ENCODE measurements at regions not wholly inside any gene's neighbourhood (a gene's known extent, or its start where the extent isn't known, plus 50 kb on each side); places are given as distances from the start of the nearest gene placed in this dataset.

GRCh38 chr17:79338152-79338551 lies 263.5 kb downstream of the ENGASE start:
- no peak for DNase-seq

DNA sequence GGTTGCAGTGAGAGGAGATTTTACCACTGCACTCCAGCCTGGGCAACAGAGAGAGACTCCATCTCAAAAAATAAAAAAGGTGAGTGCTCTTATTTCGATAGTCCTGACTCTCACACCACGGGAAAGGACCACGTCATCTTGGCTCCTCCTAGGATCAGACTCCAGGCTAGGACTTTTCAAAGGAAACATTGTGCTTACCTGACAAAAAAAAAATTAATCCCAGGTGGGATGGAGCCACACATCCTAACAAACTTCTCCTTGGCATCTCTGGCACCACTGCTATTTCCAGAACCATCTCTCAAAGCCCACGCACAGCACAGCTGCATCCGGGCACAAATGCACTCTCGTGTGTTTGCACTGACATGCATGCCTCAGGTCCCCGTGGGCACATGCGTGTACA lies 262.4 kb downstream of the ENGASE start:
- DNase-seq = no peak

DNA sequence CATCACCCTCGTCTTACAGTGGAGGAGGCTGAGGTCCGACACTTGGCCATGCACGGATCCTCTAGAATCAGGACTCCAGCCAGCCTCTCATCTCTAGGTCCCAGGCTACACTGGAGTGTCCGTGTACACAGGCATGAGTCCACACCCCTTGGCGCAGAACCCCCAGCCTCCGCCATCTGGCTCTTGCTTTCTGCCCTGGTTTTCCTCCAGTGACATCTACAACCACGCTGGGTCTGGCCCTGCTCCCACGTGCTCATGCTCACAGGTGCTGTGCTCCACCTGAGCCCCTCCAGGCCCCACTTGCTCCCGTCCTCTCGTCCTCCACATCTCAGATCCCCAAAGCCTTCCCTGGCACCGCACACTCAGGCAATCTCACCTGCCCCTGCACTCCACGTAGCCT lies 260.8 kb downstream of the ENGASE start:
- DNase-seq = no peak

GRCh38 chr17:79332011-79332554 lies 257.5 kb downstream of the ENGASE start:
- DNase-seq = no peak

GRCh38 chr17:79331492-79331891 lies 256.9 kb downstream of the ENGASE start:
- DNase-seq = no peak

GRCh38 chr17:79330696-79331095 lies 256.1 kb downstream of the ENGASE start:
- no peak for DNase-seq

DNA sequence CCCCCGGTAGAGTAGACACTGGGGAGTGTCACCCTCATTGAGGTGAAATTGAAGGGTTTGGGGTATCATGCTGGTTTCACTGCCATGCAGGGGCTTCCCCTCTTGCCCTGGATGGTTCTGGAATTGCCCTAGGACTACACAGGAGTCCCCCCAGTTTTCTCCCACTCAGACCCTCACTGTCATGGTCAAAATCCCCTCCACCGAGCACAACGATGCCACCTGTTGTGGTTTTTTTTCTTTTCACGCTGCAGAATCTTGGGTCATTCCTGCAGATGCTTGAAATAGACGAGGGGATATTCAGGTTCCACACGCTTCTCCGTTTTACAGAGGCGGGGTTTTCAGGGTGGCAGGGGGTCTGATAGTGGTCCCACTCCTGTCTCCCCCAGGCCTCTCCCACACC lies 255.6 kb downstream of the ENGASE start:
- no peak for DNase-seq

GRCh38 chr17:79326814-79327213 lies 252.2 kb downstream of the ENGASE start:
- no peak for DNase-seq

DNA sequence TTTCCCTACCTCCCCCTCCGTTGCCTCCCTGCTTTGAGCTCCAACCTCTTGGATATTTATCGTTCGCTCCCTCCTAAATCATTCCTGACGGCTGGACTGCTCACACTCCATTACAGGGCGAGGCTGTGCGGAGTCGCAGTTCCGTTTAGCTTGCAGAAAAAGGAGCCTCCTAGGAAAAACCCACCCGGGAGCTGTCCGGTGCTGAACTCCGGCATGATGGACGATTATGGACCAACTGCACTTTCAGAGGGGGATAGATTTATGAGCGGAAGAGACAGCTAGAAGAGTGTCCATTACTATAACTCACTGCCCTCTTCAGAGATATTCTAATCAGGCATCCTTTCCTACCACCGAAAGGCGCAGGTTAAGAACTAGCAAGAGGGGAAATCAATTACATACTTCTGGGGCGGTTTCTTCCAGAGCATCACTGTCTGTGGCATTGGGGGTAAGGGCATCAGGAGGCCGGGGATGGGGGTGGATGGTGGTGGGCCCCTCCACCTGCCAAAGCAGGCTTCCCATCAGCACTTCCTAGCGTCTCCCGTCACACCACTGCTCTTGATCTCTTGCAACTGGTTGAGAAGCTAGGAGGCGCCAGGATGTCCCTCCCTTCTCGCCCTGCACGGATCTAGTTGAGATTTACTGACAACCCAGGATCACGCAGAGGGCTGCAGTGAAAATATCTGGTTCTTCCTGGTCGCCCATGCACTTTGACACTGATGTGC lies 251.2 kb downstream of the ENGASE start:
- no peak for DNase-seq

DNA sequence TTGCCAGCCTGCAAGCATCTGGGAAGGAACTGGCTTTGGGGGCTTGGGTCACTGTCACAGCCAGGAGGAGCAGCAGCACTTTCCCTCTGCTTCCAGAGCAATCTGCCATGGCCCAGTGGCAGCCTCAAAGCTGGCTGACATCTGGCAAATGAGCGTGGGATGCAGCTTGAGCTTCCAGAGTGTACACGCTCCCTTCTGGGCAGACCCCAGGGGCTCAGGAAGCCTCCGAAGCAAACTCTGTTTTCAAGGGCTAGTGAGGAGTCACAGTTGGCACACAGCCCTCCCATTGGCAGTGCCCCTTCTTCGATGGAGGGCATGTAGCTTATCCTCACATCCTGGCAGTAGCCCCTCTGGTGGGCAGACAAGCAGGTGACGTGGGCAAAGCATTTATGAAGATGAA lies 249.6 kb downstream of the ENGASE start:
- no peak for DNase-seq

DNA sequence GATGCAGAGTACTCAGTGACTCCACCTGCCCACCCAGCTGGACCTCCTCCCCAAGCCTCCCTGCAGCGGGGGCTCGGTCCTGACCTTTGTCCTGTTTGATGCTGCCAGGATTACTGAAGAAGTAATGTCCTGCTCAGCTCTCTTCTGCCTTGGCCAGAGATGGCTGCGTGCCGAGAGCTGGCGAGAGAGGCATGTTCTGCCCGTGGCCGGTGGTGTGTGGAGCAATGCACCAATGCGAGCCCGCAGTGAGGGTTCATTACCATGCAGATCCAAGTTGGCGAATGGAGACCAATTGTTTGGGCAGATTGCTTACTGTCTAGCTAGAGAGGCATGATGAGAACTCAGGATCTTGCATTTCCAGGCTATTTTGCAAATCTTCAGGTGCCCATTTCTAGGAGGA lies 248.9 kb downstream of the ENGASE start:
- no peak for DNase-seq

DNA sequence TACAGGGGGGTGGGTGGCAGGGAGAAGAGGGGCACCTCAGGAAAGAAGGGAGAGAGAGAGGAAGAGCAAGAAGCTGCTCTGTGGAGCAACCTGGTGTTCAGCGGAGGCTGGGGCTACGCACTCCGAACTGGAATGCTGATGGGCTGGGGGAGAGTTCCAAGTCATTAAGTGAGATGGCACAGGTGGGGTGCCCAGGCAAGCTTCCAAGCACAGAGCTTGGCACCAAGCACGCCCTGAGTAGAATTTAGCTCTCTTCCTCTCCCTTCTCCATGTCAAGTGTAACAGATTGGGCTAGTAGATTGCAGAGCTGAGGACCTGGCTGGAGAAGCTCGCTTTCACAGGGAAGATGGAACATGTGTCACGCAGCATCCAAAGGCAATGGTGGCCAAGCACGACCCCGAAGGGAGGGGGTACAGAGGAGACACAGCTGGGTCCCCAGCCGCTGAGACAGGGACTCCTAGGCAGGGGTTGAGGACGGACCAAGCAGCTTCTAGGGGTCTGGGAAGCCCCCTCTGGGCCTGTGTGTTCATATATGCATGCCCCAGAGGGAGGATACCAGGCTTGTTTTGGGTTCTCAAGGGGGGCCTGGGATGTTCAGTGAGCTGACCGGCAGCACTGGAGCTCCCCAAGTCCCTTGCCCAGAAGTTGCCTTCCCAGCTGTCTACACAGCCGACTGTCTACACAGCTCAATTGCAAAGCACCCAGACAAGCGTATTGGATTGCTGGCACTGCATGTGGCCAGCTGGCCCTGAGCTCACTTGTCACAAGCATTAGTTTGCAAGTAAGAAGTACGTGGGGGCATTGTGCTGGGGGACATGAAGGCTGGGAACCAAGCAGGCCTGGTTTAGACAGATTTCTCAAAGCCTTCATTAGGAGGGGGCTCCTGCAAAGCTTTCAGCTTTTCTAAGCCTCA lies 247.8 kb downstream of the ENGASE start:
- no peak for DNase-seq

DNA sequence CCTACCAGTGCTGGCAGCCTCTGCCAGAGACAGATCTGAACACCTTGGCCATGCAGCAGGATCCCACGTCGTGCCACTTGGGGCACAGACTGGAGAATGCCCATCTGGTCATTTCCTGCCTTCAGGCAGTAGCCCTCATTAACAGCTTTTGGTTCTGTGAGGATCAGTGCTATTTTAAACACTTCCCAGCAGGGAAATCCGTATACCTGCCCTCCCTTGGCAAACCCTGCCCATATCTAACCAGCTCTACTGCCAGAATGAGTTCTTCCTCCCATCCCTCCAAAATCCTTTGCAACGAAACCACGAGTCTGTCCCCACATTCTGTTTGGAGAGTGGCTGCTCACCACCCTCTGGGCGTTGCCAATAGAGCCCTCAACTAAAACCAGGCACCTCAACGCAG lies 245.7 kb downstream of the ENGASE start:
- no peak for DNase-seq

GRCh38 chr17:79317916-79318315 lies 243.3 kb downstream of the ENGASE start:
- no peak for DNase-seq

GRCh38 chr17:79316805-79317204 lies 242.2 kb downstream of the ENGASE start:
- DNase-seq = no peak

GRCh38 chr17:79315358-79316105 lies 240.9 kb downstream of the ENGASE start:
- no peak for DNase-seq

- no peak for DNase-seq
These were observed 240.2 kb downstream of the ENGASE start for GRCh38 chr17:79314617-79315357.

DNA sequence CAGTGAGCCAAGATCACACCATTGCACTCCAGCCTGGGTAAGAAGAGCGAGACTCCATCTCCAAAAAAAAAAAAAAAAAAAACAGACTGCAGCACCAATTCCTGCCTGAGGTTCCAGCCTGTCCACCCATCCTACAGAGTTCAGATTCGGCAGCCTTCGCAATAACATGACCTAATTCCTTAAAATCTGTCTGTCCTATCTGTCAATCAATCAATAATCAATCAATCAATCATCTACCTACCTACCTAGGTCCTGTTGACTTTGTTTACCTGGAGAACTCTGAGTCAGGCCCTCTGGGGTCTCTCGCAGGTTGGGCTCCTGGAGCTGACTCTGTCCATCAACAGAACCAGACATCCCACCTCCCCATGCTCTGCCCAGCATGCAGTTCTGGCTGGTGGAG lies 236.7 kb downstream of the ENGASE start:
- no peak for DNase-seq

DNA sequence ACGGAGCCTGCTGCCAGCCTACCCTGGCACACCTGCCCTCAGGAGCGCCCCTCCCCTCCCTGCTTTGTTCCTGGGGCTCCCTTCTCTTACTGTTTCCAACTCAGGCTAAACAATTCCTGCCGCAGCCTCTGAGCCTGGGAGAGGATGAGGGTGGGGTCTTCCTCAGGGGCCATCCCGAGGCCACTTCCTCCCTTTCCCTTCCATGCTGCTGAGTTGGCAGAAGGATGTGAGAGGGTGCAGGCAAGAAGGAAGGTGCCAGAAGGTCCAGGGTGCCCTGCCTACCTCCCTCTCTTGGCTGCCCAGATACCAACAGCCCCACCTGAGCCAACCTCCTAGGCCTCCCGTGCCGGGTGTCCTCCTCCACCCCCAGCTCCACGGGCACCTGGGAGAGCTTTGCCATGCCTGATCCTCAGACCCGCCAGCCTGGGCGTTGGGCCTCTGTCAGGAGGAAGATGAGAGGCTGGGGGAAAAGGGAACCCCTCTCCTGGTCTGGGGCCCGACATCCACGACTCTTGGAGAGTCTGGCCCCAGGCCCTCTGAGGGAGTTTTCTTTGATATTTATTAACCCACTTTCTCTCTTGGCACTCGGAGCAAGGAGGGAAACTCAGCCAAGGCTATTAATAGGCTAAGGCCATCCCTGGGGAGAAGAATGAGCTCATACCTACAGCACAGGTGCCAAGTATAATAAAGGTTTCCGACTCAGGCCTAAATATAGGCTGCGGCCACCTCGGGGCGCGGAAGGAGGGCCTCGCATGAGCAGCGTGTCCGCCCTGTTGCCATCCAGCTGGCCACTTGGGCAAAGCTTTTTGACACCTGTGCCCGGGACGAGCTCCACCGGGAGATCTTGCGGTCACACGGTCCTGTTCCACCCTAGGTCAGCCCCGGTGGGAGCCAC lies 232.0 kb downstream of the ENGASE start:
- peak; percentile 4 for DNase-seq

DNA sequence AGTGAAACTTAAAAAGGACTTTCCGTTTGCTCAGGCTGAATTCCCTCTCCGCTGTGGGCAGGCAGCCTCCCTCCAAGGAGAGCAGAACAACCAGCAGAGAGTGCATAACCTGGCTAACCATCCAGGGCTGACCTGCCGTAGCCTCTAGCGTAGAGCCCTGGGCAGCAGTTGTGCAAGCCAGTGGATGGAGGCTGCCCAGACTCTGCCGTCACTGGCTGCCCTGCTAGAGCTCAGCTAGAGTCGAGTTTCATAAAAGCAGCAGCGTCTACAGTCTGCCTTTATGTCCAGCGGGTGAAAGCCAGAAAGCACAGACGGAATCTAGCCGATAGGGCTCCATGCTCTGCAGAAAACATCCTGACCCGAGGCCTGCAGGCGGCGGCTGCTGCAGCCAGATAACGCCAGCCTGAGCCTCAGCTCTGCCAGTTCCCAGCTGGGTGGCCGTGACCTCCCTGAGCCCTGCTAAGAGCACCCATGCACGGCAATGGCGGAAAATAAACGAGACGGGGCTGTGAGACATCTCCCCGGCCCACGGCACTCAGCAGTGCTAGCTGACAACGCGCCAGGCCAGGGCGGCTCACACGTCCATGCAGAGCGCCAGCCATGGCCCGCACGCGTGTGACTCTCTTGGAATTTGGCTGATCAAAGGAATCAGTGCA lies 231.3 kb downstream of the ENGASE start:
- DNase-seq = no peak

DNA sequence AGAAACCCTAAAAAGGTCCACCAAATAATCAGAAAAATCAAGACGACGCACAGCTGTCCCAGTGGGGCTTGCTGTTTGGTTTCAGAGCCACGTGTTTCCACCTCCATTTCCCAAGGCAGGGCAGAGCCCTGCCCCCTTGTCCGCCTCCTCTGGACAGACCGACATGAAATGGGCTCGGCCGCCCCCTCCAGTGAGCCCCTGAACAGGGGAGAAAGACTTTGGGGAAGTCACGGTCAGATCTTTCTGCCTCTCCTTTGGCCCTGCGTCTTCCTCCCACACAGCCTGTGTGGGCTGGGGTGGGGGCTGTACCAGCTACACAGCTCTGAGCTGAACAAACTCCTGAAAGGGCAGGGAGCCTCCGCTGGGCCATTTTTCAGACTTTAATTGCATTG lies 230.7 kb downstream of the ENGASE start:
- DNase-seq = no peak

Measured in NCI-H774 (cell line).